ENCODE measurements at regions not wholly inside any gene's neighbourhood (a gene's known extent, or its start where the extent isn't known, plus 50 kb on each side); places are given as distances from the start of the nearest gene placed in this dataset.

DNA sequence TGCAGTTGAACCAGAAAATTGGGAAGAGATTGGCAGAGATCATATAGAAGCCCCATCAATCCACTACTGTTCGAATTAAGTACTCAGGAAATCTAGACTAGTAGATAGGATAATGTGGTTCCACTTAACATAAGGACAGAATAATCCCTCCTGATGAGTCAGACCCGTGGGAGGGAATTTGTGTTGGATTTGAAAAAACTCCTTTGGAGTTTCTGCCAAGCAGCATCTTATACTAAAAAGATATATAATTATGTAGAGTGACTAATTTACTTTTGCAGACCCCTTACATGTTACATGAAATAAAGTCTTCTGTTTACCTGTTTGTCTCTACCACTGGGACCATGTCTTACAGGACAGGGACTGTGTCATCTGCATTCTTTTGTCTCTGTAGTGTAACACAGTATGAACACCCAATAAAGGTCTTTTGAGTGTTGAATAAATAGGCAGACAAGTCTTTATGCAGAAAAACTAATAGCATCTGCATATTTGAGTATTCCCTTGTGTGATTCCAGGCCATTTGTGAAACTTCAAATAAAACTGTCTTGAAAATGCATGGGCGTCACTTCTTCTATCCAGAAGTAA, 122.6 kb upstream of the DNAJC10 start:
- peaks cover 2% of the 10 kb centered on the region for H3K27me3 Mint-ChIP-seq (ENCODE audit: insufficient read depth, low read depth, poor library complexity)
- ATAC-seq (no peak), DNase-seq (ENCODE audit: low spot score) (no peak)
- TF ChIP-seq EZH2 (IDR thresholded peaks at IDR 0.05; ENCODE audit: low read depth, unreplicated experiment) (no peak), CTCF (conservative IDR thresholded peaks at IDR 0.05; ENCODE audit: low read depth in 2 of 2) (no peak), STAT1 (IDR thresholded peaks at IDR 0.05; ENCODE audit: unreplicated experiment) (no peak), REST (IDR thresholded peaks at IDR 0.05; ENCODE audit: unreplicated experiment) (no peak), JUNB (IDR thresholded peaks at IDR 0.05; ENCODE audit: unreplicated experiment) (no peak), EZH2phosphoT487 (IDR thresholded peaks at IDR 0.05; ENCODE audit: unreplicated experiment) (no peak), CREB1 (CRISPR knock-in tag; IDR thresholded peaks at IDR 0.05; ENCODE audit: low read depth) (no peak), POLR2AphosphoS5 (IDR thresholded peaks at IDR 0.05; ENCODE audit: low read depth) (no peak), ZNF331 (CRISPR knock-in tag; IDR thresholded peaks at IDR 0.05; ENCODE audit: low read depth) (no peak), NANOG (IDR thresholded peaks at IDR 0.05; ENCODE audit: borderline replicate concordance) (no peak), ZNF114 (CRISPR knock-in tag; IDR thresholded peaks at IDR 0.05) (no peak)
- TF ChIP-seq, protein P1, sequence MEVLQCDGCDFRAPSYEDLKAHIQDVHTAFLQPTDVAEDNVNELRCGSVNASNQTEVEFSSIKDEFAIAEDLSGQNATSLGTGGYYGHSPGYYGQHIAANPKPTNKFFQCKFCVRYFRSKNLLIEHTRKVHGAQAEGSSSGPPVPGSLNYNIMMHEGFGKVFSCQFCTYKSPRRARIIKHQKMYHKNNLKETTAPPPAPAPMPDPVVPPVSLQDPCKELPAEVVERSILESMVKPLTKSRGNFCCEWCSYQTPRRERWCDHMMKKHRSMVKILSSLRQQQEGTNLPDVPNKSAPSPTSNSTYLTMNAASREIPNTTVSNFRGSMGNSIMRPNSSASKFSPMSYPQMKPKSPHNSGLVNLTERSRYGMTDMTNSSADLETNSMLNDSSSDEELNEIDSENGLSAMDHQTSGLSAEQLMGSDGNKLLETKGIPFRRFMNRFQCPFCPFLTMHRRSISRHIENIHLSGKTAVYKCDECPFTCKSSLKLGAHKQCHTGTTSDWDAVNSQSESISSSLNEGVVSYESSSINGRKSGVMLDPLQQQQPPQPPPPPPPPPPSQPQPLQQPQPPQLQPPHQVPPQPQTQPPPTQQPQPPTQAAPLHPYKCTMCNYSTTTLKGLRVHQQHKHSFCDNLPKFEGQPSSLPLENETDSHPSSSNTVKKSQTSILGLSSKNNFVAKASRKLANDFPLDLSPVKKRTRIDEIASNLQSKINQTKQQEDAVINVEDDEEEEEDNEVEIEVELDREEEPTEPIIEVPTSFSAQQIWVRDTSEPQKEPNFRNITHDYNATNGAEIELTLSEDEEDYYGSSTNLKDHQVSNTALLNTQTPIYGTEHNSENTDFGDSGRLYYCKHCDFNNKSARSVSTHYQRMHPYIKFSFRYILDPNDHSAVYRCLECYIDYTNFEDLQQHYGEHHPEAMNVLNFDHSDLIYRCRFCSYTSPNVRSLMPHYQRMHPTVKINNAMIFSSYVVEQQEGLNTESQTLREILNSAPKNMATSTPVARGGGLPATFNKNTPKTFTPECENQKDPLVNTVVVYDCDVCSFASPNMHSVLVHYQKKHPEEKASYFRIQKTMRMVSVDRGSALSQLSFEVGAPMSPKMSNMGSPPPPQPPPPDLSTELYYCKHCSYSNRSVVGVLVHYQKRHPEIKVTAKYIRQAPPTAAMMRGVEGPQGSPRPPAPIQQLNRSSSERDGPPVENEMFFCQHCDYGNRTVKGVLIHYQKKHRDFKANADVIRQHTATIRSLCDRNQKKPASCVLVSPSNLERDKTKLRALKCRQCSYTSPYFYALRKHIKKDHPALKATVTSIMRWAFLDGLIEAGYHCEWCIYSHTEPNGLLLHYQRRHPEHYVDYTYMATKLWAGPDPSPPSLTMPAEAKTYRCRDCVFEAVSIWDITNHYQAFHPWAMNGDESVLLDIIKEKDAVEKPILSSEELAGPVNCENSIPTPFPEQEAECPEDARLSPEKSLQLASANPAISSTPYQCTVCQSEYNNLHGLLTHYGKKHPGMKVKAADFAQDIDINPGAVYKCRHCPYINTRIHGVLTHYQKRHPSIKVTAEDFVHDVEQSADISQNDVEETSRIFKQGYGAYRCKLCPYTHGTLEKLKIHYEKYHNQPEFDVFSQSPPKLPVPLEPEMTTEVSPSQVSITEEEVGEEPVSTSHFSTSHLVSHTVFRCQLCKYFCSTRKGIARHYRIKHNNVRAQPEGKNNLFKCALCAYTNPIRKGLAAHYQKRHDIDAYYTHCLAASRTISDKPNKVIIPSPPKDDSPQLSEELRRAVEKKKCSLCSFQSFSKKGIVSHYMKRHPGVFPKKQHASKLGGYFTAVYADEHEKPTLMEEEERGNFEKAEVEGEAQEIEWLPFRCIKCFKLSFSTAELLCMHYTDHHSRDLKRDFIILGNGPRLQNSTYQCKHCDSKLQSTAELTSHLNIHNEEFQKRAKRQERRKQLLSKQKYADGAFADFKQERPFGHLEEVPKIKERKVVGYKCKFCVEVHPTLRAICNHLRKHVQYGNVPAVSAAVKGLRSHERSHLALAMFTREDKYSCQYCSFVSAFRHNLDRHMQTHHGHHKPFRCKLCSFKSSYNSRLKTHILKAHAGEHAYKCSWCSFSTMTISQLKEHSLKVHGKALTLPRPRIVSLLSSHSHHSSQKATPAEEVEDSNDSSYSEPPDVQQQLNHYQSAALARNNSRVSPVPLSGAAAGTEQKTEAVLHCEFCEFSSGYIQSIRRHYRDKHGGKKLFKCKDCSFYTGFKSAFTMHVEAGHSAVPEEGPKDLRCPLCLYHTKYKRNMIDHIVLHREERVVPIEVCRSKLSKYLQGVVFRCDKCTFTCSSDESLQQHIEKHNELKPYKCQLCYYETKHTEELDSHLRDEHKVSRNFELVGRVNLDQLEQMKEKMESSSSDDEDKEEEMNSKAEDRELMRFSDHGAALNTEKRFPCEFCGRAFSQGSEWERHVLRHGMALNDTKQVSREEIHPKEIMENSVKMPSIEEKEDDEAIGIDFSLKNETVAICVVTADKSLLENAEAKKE (CRISPR knock-in tag; IDR thresholded peaks at IDR 0.05): no peak
- TF ChIP-seq, protein P2, sequence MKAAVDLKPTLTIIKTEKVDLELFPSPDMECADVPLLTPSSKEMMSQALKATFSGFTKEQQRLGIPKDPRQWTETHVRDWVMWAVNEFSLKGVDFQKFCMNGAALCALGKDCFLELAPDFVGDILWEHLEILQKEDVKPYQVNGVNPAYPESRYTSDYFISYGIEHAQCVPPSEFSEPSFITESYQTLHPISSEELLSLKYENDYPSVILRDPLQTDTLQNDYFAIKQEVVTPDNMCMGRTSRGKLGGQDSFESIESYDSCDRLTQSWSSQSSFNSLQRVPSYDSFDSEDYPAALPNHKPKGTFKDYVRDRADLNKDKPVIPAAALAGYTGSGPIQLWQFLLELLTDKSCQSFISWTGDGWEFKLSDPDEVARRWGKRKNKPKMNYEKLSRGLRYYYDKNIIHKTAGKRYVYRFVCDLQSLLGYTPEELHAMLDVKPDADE (IDR thresholded peaks at IDR 0.05): no peak
- no peaks in the 10 kb centered on the region for H3K27me3 ChIP-seq (ENCODE audit: insufficient read depth)
- no peaks in the 10 kb centered on the region for H3K36me3 Mint-ChIP-seq (ENCODE audit: low read depth)
- H3F3A ChIP-seq (replicated peaks; ENCODE audit: low read depth): no peaks in the 10 kb centered on the region
- H3K9me3 Mint-ChIP-seq: no peaks in the 10 kb centered on the region
- no peak overlapping the region for H3K27ac ChIP-seq (ENCODE audit: low read depth)
- H3K27ac Mint-ChIP-seq: peak overlapping the region; percentile 39; the same call in 1 of the 2 replicates
- no peak overlapping the region for H3K4me3 ChIP-seq
- peak overlapping the region; percentile 70 for H3K4me2 ChIP-seq
- H3K36me3 ChIP-seq (ENCODE audit: insufficient read depth): no peaks in the 10 kb centered on the region
- H3K79me2 ChIP-seq (replicated peaks; ENCODE audit: insufficient read depth): no peaks in the 10 kb centered on the region
- no peak overlapping the region for H2AFZ ChIP-seq
- H3K4me1 ChIP-seq (ENCODE audit: insufficient read depth): peaks cover 44% of the 10 kb centered on the region
- peaks cover 51% of the 10 kb centered on the region for H3K4me1 Mint-ChIP-seq
- H3K9me2 ChIP-seq (ENCODE audit: insufficient read depth): no peaks in the 10 kb centered on the region
- no peaks in the 10 kb centered on the region for H4K20me1 ChIP-seq (replicated peaks; ENCODE audit: insufficient read depth)
- no peak overlapping the region for H3K4me3 Mint-ChIP-seq
